Esophagus (tissue), 2 donors: ENCODE measurements at regions not wholly inside any gene's neighbourhood (a gene's known extent, or its start where the extent isn't known, plus 50 kb on each side); places are given as distances from the start of the nearest gene placed in this dataset.
"Not testable (repeated sequence)": the region's sequence is repeated elsewhere in the genome, so short reads cannot be mapped to it uniquely, and the experiment has no call there.

Experiments
- H3K27ac ChIP-seq, 2 donors: one replicate each; pipeline ENCODE4 v1.5.1; 2013; ENCODE audit warnings: low read depth in 2 of 2, mild to moderate bottlenecking in 2 of 2, inconsistent platforms in 1 of 2, low read length in 1 of 2, moderate library complexity in 1 of 2
- H3K27me3 ChIP-seq, 2 donors: one replicate each; pipeline ENCODE4 v1.6.1; 2013; ENCODE audit warnings: low read length in 2 of 2, control low read depth in 1 of 2, mild to moderate bottlenecking in 1 of 2; ENCODE audit not compliant: insufficient read depth in 2 of 2, control insufficient read depth in 1 of 2
- H3K36me3 ChIP-seq, 2 donors: one replicate each; pipeline ENCODE4 v1.6.1; 2013; ENCODE audit warnings: low read length in 1 of 2; ENCODE audit not compliant: control insufficient read depth in 2 of 2, insufficient read depth in 2 of 2
- H3K4me1 ChIP-seq, 2 donors: one replicate each; pipeline ENCODE4 v1.6.1; 2013; ENCODE audit warnings: low read length in 1 of 2; ENCODE audit not compliant: control insufficient read depth in 2 of 2, insufficient read depth in 2 of 2
- H3K4me3 ChIP-seq, 2 donors: one replicate each; pipeline ENCODE4 v1.5.1; 2013; ENCODE audit warnings: low read length in 2 of 2, mild to moderate bottlenecking in 2 of 2, low read depth in 1 of 2, moderate library complexity in 1 of 2
- H3K9me3 ChIP-seq, 2 donors: one replicate each; pipeline ENCODE4 v1.6.1; 2013; ENCODE audit warnings: mild to moderate bottlenecking in 2 of 2, low read depth in 1 of 2, low read length in 1 of 2, moderate library complexity in 1 of 2; ENCODE audit not compliant: control insufficient read depth in 2 of 2, insufficient read depth in 1 of 2
- WGBS, 2 donors: extraction: QIAGEN DNeasy Blood & Tissue Kit; methylation state at CpG; one replicate each; pipeline ENCODE4 v1.1.7; 2013; 5-methylcytosine and 5-hydroxymethylcytosine counted together
- donor health status: healthy with polysubstance abuse.
- donor health status: Bipolar disorder and iron deficiency.

DNA sequence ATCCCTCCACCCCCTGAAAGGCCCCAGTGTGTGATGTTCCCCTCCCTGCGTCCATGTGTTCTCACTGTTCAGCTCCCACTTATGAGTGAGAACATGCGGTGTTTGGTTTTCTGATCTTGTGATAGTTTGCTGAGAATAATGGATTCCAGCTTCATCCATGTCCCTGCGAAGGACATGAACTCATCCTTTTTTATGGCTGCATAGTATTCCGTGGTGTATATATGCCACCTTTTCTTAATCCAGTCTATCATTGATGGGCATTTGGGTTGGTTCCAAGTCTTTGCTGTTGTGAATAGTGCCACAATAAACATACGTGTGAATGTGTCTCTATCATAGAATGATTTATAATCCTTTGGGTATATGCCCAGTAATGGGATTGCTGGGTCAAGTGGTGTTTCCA is 55.8 kb upstream of the IRX2 start:
- not testable (repeated sequence) for H3K4me3 ChIP-seq, H3K27me3 ChIP-seq
- 62 to 76% methylated on average over 5 of the region's 5 CpGs for WGBS, 2 donors

DNA sequence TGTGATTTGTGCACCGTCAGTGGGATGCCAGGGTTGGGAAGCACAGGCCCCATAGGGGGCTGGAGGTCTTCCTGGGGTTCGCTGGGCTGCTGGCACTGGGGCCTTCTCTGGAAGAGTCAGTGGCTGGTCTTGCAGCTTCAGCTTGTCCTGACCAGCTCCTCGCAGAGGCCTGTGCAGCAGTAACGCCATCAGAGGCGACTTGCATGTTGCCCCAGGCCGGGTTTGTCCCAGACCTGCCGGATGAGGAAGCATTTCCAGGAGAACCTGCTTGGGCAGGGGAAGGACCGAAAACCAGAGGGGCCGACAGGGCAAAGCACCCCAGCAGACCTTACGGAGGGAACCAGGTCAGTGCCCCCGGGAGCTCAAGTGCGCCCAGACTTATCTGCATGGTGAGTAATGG is 54.7 kb upstream of the IRX2 start:
- no peaks in the 10 kb centered on the region for H3K4me1 ChIP-seq
- no peaks in the 10 kb centered on the region for H3K27me3 ChIP-seq
- no peak overlapping the region for H3K27ac ChIP-seq
- WGBS, 2 donors = 67 to 83% methylated on average over 12 of the region's 12 CpGs
- H3K36me3 ChIP-seq = no peaks in the 10 kb centered on the region
- no peak overlapping the region for H3K4me3 ChIP-seq
- H3K9me3 ChIP-seq = no peaks in the 10 kb centered on the region

More for the DNA sequence above, 55.8 kb upstream of the IRX2 start:
- H3K36me3 ChIP-seq, H3K9me3 ChIP-seq, H3K27ac ChIP-seq, H3K4me1 ChIP-seq: not testable (repeated sequence)

GRCh38 chr5:2805080-2805479 is 53.6 kb upstream of the IRX2 start:
- Histone ChIP-seq H3K4me3 (no peak overlapping the region), H3K36me3 (no peaks in the 10 kb centered on the region), H3K27ac (no peak overlapping the region), H3K9me3 (no peaks in the 10 kb centered on the region), H3K27me3 (no peaks in the 10 kb centered on the region), H3K4me1 (no peaks in the 10 kb centered on the region)
- 64% methylated on average over 5 of the region's 5 CpGs for WGBS, 2 donors

DNA sequence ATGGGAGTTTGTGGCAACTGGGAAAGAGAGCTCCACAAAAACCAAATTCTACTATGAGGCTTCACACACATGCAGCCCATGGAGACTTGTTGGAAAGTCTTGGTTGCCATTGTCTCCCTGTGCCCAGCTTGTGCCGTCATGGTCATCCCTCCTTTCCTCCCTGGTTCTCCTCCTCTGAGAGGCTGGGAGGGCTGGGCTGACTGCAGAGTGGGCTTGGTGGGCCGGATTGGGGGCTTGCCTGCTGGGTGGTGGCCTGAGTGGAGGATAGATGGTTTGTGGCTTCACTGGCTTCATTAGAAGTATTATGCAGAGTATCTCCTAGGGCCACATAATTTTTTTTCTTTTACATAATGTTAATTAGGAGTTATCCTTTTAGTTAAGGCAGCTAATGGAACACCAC is 52.3 kb upstream of the IRX2 start:
- H3K27ac ChIP-seq = no peak overlapping the region

DNA sequence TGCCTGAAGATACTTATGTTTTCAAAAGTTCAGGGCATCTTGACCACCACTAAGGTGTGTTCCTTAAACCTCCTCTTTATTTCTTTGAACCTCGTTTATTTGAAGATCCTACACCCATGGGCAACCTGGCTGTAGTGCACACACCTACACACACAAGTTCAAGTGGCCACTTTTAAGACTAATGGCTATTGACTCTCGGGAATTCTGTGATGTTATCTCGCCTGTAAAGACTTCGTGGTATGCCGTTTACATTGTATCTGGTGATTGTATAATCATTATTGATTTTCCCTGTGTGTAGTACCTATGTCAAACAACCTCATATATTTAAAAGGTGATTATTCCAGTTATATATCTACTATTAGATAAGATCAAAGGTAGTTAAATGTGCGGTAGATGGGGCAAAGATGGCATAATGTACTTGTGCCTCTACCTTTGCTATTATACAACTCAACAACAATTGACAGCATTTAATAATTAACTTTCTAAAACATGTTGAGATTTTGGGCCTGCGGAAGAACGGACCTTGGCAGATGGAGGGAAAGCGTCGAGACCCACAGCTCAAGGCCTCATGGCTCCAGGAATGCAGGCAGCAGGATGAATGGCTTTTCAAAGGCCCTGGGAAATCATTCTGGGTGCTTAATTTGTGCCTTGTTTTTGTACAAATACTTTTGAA is 51.4 kb upstream of the IRX2 start:
- H3K27ac ChIP-seq = no peak overlapping the region
- WGBS, 2 donors = 68 to 78% methylated on average over 10 of the region's 10 CpGs

More for the DNA sequence above, 52.3 kb upstream of the IRX2 start:
- no peak overlapping the region for H3K4me3 ChIP-seq
- no peaks in the 10 kb centered on the region for H3K9me3 ChIP-seq
- WGBS, 2 donors = 72 to 73% methylated on average over 2 of the region's 2 CpGs
- H3K36me3 ChIP-seq = no peaks in the 10 kb centered on the region
- no peaks in the 10 kb centered on the region for H3K4me1 ChIP-seq
- no peaks in the 10 kb centered on the region for H3K27me3 ChIP-seq

DNA sequence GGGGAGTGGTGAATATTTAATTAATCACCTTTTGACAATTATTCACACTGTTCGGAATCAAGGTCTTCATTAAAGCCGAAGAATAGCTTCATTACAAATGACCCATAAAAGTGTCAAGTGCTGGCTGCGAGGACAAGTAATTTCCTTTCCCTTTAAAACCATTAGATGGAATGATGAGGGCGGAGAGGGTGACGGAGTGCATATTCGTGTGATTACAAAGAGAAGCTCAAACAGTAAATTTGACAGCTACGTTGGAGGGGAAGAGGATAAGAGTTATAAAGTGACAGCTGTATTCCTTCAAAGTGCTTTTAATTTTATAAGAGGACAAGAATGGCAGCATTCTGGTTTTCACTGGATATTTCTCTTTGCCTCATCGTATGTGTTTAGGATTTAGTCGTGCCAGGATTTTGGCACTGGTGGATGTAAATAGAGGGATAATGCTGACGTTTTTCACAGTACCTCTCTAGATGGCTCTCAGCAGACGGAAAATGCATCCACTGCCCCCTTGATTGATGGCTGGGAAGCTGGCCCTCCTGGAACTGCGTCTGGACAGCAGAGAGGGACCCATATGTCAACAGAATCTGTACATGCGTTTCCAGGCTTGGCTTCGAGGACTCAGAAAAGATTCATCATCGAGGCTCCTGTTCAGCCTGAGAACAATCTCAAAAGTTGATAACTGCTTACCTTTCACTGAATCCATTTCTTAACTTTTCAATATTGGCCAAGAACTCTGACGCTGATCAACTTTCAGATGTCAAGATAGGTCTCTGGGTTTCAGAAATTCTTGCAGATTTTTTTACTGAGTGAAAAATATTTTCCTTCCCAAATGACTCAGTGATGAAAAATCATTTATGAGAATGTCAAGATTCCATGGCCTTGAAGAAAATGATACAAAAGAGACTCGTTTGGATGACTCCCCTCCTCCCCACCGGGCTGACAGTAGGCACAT is 50.4 kb upstream of the IRX2 start:
- Histone ChIP-seq H3K27ac (no peak overlapping the region), H3K9me3 (no peaks in the 10 kb centered on the region), H3K4me1 (no peaks in the 10 kb centered on the region), H3K27me3 (no peaks in the 10 kb centered on the region), H3K36me3 (no peaks in the 10 kb centered on the region), H3K4me3 (no peak overlapping the region)
- 37 to 46% methylated on average over 18 of the region's 18 CpGs for WGBS, 2 donors

More for the DNA sequence above, 51.4 kb upstream of the IRX2 start:
- H3K27me3 ChIP-seq = no peaks in the 10 kb centered on the region
- no peaks in the 10 kb centered on the region for H3K9me3 ChIP-seq
- no peaks in the 10 kb centered on the region for H3K36me3 ChIP-seq
- no peak overlapping the region for H3K4me3 ChIP-seq
- no peaks in the 10 kb centered on the region for H3K4me1 ChIP-seq
